ENCODE measurements at regions not wholly inside any gene's neighbourhood (a gene's known extent, or its start where the extent isn't known, plus 50 kb on each side); places are given as distances from the start of the nearest gene placed in this dataset.
"Not testable (repeated sequence)": the region's sequence is repeated elsewhere in the genome, so short reads cannot be mapped to it uniquely, and the experiment has no call there.

GRCh38 chr15:20346082-20346805, 195.4 kb downstream of the GOLGA6L6 start:
- no peak for DNase-seq (ENCODE audit: low read depth, low spot score)

DNA sequence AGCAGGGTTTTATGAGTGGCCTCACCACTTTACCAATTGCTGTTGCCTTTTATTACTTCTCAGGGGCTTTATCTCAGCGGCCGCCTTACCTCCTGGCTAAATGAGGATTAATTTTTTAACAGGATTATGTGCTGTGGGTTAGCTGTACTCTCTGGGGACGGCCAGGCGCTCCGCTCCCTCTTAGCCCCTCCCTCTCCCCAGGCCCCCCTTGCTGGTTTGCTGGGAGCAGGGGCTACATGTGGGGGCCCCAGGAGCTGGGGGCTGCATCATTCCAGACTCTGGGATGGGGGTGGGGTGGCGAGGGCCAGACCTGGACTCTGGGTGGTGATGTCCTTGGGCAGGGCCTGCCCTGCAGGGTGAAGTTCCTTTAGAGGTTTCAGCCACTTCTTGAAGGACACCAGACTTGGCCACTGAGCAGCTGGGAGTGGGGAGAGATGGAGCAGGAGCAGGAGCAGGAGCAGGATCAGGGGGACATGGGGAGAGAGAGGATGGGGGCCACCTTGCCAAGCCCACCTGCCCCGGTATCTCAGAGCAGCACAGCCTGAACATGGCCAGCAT, 196.1 kb downstream of the GOLGA6L6 start:
- no peak for DNase-seq (ENCODE audit: low read depth, low spot score)

- no peak for DNase-seq (ENCODE audit: low read depth, low spot score)
These were observed 196.8 kb downstream of the GOLGA6L6 start for GRCh38 chr15:20344601-20345400.

DNA sequence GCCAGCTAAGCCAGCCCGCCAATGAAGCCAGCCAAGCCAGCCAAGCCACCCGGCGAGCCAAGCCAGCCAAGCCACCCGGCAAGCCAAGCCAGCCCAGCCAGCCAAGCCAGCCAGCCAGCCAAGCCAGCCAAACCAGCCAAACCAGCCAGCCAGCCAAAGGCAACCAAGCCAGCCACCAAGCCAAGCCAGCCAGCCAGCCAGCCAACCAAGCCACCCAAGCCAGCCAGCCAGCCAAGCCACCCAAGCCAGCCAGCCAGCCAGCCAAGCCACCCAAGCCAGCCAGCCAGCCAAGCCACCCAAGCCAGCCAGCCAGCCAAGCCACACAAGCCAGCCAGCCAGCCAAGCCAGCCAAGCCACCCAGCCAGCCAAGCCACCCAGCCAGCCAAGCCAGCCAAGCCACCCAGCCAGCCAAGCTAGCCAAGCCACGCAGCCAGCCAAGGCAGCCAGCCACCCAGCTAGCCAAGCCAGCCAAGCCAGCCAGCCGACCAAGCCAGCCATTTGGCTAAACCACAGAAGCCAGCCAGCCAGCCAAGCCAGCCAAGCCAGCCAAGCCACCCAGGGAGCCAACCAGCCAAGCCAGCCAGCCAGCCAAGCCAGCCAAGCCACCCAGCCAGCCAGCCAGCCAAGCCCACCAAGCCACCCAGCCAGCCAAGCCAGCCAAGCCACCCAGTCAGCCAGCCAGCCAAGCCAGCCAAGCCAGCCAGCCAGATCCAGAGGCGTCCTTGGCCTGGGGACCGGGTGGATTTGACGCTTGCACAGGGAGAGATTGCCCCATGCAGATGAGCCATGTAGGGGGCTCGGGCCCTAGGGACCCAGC, 198.0 kb downstream of the GOLGA6L6 start:
- DNase-seq (ENCODE audit: low read depth, low spot score) = not testable (repeated sequence)

DNA sequence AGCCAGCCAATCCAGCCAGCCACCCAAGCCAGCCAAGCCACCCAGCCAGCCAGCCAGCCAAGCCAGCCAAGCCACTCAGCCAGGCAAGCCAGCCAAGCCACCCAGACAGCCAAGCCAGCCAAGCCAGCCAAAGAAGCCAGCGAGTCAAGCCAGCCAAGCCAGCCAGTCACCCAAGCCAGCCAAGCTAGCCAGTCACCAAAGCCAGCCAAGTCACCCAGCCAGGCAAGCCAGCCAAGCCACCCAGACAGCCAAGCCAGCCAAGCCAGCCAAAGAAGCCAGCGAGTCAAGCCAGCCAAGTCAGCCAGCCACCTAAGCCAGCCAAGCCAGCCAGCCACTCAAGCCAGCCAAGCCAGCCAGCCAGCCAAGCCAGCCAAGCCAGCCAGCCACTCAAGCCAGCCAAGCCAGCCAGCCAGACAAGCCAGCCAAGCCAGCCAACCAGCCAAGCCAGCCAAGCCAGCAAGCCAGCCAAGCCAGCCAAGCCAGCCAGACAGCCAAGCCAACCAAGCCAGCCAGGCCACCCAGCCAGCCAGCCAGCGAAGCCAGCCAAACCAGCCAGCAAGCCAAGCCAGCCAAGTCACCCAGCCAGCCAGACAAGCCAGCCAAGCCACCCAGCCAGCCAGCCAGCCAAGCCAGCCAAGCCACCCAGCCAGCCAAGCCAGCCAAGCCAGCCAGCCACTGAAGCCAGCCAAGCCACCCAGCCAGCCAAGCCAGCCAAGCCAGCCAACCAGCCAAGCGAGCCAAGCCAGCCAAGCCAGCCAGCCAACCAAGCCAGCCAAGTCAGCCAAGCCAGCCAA, 198.8 kb downstream of the GOLGA6L6 start:
- DNase-seq (ENCODE audit: low read depth, low spot score) = not testable (repeated sequence)

DNA sequence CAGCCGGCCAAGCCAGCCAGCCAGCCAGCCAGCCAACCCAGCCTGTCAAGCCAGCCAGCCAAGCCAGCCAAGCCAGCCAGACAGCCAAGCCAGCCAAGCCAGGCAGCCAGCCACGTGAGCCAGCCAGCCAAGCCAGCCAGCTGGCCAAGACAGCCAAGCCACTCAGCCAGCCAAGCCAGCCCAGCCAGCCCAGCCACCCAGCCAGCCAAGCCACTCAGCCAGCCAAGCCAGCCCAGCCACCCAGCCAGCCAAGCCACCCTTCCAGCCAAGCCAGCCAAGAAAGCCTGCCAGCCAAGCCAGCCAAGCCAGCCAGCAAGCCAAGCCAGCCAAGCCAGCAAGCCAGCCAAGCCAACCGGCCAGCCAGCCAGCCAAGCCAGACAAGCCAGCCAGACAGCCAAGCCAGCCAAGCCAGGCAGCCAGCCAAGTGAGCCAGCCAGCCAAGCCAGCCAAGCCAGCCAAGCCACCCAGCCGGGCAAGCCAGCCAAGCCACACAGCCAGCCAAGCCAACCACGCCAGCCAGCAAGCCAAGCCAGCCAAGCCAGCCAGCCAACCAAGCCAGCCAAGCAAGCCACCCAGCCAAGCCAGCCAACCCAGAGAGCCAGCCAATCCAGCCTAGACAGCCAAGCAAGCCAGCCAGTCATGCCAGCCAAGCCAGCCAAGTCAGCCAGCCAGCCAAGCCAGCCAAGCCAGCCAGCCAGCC, 199.5 kb downstream of the GOLGA6L6 start:
- DNase-seq (ENCODE audit: low read depth, low spot score) = no peak

- peak; percentile 37 for DNase-seq (ENCODE audit: low read depth, low spot score)
These were observed 200.5 kb downstream of the GOLGA6L6 start for GRCh38 chr15:20340931-20341661.

DNA sequence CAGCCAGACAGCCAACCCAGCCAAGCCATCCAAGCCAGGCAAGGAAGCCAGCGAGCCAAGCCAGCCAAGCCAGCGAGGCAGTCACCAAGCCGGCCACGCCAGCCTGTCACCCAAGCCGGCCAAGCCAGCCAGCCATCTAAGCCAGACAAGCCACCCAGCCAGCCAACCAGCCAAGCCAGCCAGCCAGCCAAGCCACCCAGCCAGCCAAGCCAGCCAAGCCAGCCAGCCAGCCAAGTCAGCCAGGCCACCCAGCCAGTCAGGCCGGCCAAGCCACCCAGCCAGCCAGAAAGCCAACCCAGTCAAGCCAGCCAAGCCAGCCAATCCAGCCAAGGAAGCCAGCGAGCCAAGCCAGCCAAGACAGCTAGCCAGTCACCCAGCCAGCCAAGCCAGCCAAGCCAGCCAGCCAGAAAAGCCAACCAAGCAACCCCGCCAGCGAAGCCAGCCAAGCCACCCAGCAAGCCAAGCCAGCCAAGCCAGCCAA, 201.2 kb downstream of the GOLGA6L6 start:
- no peak for DNase-seq (ENCODE audit: low read depth, low spot score)

DNA sequence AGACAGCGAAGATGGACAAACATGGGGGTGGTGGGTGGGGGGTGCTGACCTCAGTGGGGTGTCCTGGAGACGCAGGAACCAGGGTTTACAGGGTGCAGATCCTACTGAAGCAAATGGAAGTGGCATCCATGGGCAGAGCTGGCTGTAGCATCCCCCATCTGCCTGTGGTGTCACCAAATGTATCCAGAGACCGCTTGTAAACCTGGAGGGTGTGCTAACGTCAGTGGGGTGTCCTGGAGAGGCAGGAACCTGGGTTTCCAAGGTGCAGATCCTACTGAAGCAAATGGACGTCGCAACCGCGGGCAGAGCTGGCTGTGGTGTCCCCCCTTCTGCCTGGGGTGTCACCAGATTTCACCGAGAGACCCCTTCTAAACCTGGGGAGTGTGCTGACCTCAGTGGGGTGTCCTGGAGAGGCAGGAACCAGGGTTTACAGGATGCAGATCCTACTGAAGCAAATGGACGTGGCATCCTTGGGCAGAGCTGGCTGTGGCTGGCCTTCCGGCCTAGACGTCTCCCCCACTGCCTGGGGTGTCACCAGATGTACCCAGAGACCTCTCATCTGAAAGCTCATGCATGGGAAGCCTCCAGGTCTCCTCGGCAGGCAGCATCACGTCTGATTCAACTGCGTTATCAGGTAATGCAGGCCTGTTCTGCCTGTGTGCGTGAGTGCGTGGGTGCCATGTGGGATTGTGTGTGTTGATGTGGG, 202.4 kb downstream of the GOLGA6L6 start:
- DNase-seq (ENCODE audit: low read depth, low spot score) = not testable (repeated sequence)

DNA sequence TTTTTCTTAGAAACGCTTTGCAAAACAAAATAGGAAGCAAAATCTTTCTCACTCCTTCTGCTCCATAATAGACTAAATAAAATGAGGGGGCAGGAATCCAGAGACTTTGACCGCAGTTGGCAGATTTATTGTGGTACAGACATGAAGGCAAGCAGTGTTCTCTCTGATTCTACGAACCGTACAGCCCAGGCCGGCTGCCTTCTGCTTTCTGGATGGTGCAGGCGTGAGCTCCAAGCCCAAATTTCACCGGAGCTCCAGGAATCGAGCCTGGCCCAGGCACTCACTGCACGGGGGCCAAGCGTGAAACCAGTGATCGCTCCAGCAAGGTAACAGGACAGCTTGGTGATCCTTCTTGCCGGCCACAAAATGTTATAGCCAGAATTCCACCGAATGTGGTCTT, 202.9 kb downstream of the GOLGA6L6 start:
- not testable (repeated sequence) for DNase-seq (ENCODE audit: low read depth, low spot score)

DNA sequence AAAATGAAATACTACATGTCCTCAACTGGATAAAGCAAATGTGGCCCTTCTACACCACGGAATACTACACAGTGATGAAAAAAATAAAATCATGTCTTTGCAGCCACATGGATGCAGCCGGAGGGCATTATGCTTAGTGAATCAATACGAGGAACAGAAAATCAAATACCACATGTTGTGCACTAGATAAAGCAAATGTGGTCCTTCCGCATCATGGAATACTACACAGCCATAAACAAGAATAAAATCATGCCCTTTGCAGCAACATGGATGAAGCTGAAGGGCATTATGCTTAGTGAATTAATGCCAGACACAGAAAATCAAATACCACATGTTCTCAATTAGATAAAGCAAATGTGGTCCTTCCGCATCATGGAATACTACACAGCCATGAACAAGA, 204.4 kb downstream of the GOLGA6L6 start:
- not testable (repeated sequence) for DNase-seq (ENCODE audit: low read depth, low spot score)

DNA sequence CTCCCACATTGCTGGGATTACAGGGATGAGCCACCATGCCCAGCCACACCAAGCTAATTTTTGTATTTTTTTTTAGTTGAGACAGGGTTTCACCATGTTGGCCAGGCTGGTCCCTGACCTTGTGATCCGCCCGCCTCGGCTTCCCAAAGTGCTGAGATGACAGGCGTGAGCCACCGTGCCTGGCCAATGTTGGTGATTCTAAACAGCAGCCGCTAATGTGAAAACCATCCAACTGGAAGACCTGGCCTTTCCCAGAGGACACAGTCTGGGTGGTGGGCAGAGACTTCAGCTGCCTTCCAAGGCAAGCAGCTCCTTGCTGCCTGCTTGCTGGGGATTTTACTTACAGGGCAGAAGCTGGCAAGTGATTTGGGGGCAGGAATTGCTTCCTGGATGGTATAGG, 207.1 kb downstream of the GOLGA6L6 start:
- not testable (repeated sequence) for DNase-seq (ENCODE audit: low read depth, low spot score)

GRCh38 chr15:20325751-20326150, 215.8 kb downstream of the GOLGA6L6 start:
- DNase-seq (ENCODE audit: low read depth, low spot score) = not testable (repeated sequence)

GRCh38 chr15:20317132-20317531, 224.5 kb downstream of the GOLGA6L6 start:
- not testable (repeated sequence) for DNase-seq (ENCODE audit: low read depth, low spot score)

- DNase-seq (ENCODE audit: low read depth, low spot score) = not testable (repeated sequence)
These were observed 230.5 kb downstream of the GOLGA6L6 start for GRCh38 chr15:20311014-20311680.

- DNase-seq (ENCODE audit: low read depth, low spot score) = no peak
These were observed 231.0 kb downstream of the GOLGA6L6 start for GRCh38 chr15:20310603-20311002.

DNA sequence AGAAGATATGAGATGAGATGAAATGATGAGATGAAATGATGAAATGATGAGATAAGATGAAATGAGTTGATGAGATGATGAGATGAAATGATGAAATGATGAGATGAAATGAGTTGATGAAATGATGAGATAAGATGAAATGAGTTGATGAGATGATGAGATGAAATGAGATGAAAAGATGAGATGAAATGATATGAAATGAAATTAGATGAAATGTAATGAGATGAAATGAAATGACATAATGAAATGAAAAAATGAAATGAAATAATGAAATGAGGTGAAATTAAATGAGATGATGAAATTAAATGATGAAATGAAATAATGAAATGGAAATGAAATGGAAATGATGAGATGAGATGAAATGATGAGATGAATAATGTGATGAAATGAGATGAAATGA, 231.6 kb downstream of the GOLGA6L6 start:
- DNase-seq (ENCODE audit: low read depth, low spot score) = not testable (repeated sequence)

GRCh38 chr15:20309395-20309794, 232.2 kb downstream of the GOLGA6L6 start:
- DNase-seq (ENCODE audit: low read depth, low spot score) = not testable (repeated sequence)
